HCT116 (cell line): ENCODE measurements at regions not wholly inside any gene's neighbourhood (a gene's known extent, or its start where the extent isn't known, plus 50 kb on each side); places are given as distances from the start of the nearest gene placed in this dataset.

Experiments
- ATAC-seq: fragments of 200-7000 bp; cut with Tn5 transposase; 2 replicates; pipeline ENCODE4 v1.9.1; 2020; ENCODE audit warnings: mild to moderate bottlenecking, moderate library complexity
- BruUV-seq: library from RNA; stranded (reverse); fragments of 400-500 nt; replicated peaks from 2 replicates; lab custom pipeline; 2021; lab: Mats Ljungman, UMichigan
- CTCF ChIA-PET: fragments of 300-600 bp; sonication (Branson Sonifier 250); formaldehyde crosslinking; loops from one replicate; lab custom pipeline; 2021; ENCODE audit warnings: antibody characterized with exemption; lab: Charles Lee
- POLR2A ChIA-PET: fragments of 300-600, 350-600 bp; sonication (Branson Sonifier 250); formaldehyde crosslinking; loops from one replicate; lab custom pipeline; 2021; ENCODE audit warnings: antibody characterized with exemption; lab: Charles Lee
- RAD21 ChIA-PET, 2 experiments: fragments of 300-600 bp; sonication (Branson Sonifier 250); formaldehyde crosslinking; loops; one replicate each; lab custom pipeline; 2023; ENCODE audit warnings: low total read pairs in 2 of 2; ENCODE audit not compliant: uncharacterized antibody in 2 of 2, unreplicated experiment in 2 of 2, low non-redundant PET in 1 of 2; lab: Charles Lee
- DNase-seq: peaks from one replicate; pipeline ENCODE4 v3.0.0-alpha.2; 2010; ENCODE audit warnings: low read depth, low spot score
- H2AFZ ChIP-seq: fragments of 200-600 bp; shearing (Covaris generic), sonication (generic); 2 replicates; pipeline ENCODE4 v1.6.1; 2017; ENCODE audit warnings: low read depth, mixed run types, mixed read lengths, antibody characterized with exemption, low read length; ENCODE audit not compliant: poor library complexity, severe bottlenecking
- H3K27ac ChIP-seq: 2 replicates; pipeline ENCODE4 v1.5.1; 2012; ENCODE audit warnings: low read depth, low read length
- H3K27me3 ChIP-seq: fragments of 200-600 bp; sonication (generic); 2 replicates; pipeline ENCODE4 v1.6.1; 2016; ENCODE audit warnings: mixed run types, low read length, mixed read lengths; ENCODE audit not compliant: insufficient read depth
- H3K36me3 ChIP-seq, 2 experiments: fragments of 200-500 bp in 1 of 2; fragments of 200-600 bp in 1 of 2; sonication (Bioruptor generic) in 1 of 2; sonication (generic) in 1 of 2; 2 replicates each; pipeline versions ENCODE4 v1.5.1 to v1.6.1; 2014 to 2016; ENCODE audit warnings: low read length in 2 of 2, inconsistent platforms in 1 of 2, mixed read lengths in 1 of 2, mixed run types in 1 of 2; ENCODE audit not compliant: insufficient read depth in 2 of 2, control insufficient read depth in 1 of 2
- H3K4me1 ChIP-seq, 2 experiments: fragments of 200-600 bp in 1 of 2; sonication (generic) in 1 of 2; 2 replicates each; pipeline versions ENCODE4 v1.5.1 to v1.6.1; 2012 to 2017; ENCODE audit warnings: low read length in 2 of 2, inconsistent platforms in 1 of 2, mild to moderate bottlenecking in 1 of 2, mixed read lengths in 1 of 2, mixed run types in 1 of 2, moderate library complexity in 1 of 2; ENCODE audit not compliant: insufficient read depth in 2 of 2, control insufficient read depth in 1 of 2
- H3K4me2 ChIP-seq: fragments of 200-600 bp; sonication (generic); 2 replicates; pipeline ENCODE4 v1.6.1; 2017; ENCODE audit warnings: mixed run types, low read length, mixed read lengths
- H3K4me3 ChIP-seq, 2 experiments: fragments of 200-600 bp in 1 of 2; sonication (generic) in 1 of 2; replicated peaks in 1 of 2; 2 replicates each; pipeline ENCODE4 v1.5.1; 2011 to 2016; ENCODE audit warnings: low read length in 2 of 2, control low read depth in 1 of 2, low read depth in 1 of 2, mild to moderate bottlenecking in 1 of 2, mixed read lengths in 1 of 2, mixed run types in 1 of 2
- H3K79me2 ChIP-seq: fragments of 200-600 bp; sonication (generic); 2 replicates; pipeline ENCODE4 v1.6.1; 2017; ENCODE audit warnings: mild to moderate bottlenecking, mixed run types, low read length, moderate library complexity, mixed read lengths; ENCODE audit not compliant: insufficient read depth
- H3K9ac ChIP-seq: fragments of 200-600 bp; sonication (generic); 2 replicates; pipeline ENCODE4 v1.6.1; 2016; ENCODE audit warnings: low read length, mixed read lengths
- H3K9me2 ChIP-seq: fragments of 200-600 bp; sonication (generic), shearing (Covaris generic); 2 replicates; pipeline ENCODE4 v1.6.1; 2017; ENCODE audit warnings: mixed run types, mild to moderate bottlenecking, moderate library complexity; ENCODE audit not compliant: insufficient read depth
- H3K9me3 ChIP-seq, 2 experiments: fragments of 200-500 bp in 1 of 2; fragments of 200-600 bp in 1 of 2; sonication (Bioruptor generic) in 1 of 2; sonication (generic) in 1 of 2; 2 replicates each; pipeline ENCODE4 v1.6.1; 2014 to 2017; ENCODE audit warnings: low read length in 2 of 2, mixed read lengths in 2 of 2, inconsistent platforms in 1 of 2, low read depth in 1 of 2, mild to moderate bottlenecking in 1 of 2, mixed run types in 1 of 2, moderate library complexity in 1 of 2; ENCODE audit not compliant: control insufficient read depth in 1 of 2, insufficient read depth in 1 of 2
- H4K20me1 ChIP-seq: fragments of 200-600 bp; sonication (generic), shearing (Covaris generic); 2 replicates; pipeline ENCODE4 v1.6.1; 2017; ENCODE audit warnings: mixed run types, mild to moderate bottlenecking, moderate library complexity; ENCODE audit not compliant: insufficient read depth
- CBX3 ChIP-seq: IDR thresholded peaks from 2 replicates; pipeline ENCODE4 v1.6.1; 2012; ENCODE audit warnings: low read depth
- CEBPB ChIP-seq: IDR thresholded peaks from 2 replicates; pipeline ENCODE4 v1.6.1; 2012; ENCODE audit warnings: low read depth
- ELF1 ChIP-seq: IDR thresholded peaks from 2 replicates; pipeline ENCODE4 v1.6.1; 2012; ENCODE audit warnings: low read depth, borderline replicate concordance
- EZH2 ChIP-seq: fragments of 200-600 bp; sonication (generic); IDR thresholded peaks from 2 replicates; pipeline ENCODE4 v1.6.1; 2017; ENCODE audit warnings: antibody characterized with exemption, mixed run types
- EZH2phosphoT487 ChIP-seq: fragments of 200-600 bp; IDR thresholded peaks from 2 replicates; pipeline ENCODE4 v1.6.1; 2018; ENCODE audit warnings: antibody characterized with exemption, borderline replicate concordance
- FOSL1 ChIP-seq: IDR thresholded peaks from 2 replicates; pipeline ENCODE4 v1.6.1; 2012; ENCODE audit warnings: low read depth
- JUND ChIP-seq: IDR thresholded peaks from 2 replicates; pipeline ENCODE4 v1.6.1; 2012
- POLR2A ChIP-seq: IDR thresholded peaks from 2 replicates; pipeline ENCODE4 v1.7.0; 2011; ENCODE audit warnings: borderline replicate concordance; ENCODE audit not compliant: insufficient read depth, insufficient read length; ENCODE audit errors: extremely low read depth
- POLR2AphosphoS5 ChIP-seq: IDR thresholded peaks from 2 replicates; pipeline ENCODE4 v1.6.1; 2011; ENCODE audit warnings: mild to moderate bottlenecking, low read depth, low read length, moderate library complexity
- RAD21 ChIP-seq: IDR thresholded peaks from 2 replicates; pipeline ENCODE4 v1.6.1; 2012; ENCODE audit warnings: low read depth, mild to moderate bottlenecking
- SIN3A ChIP-seq: IDR thresholded peaks from 2 replicates; pipeline ENCODE4 v1.6.1; 2012; ENCODE audit warnings: low read depth
- SP1 ChIP-seq: IDR thresholded peaks from 2 replicates; pipeline ENCODE4 v1.6.1; 2012; ENCODE audit warnings: low read depth
- SRF ChIP-seq: IDR thresholded peaks from 2 replicates; pipeline ENCODE4 v1.6.1; 2012; ENCODE audit warnings: low read depth
- TCF7L2 ChIP-seq: IDR thresholded peaks from 2 replicates; pipeline ENCODE4 v1.7.0; 2011; ENCODE audit warnings: borderline replicate concordance, inconsistent platforms; ENCODE audit not compliant: insufficient read depth, insufficient read length; ENCODE audit errors: extremely low read depth
- YY1 ChIP-seq: IDR thresholded peaks from 2 replicates; pipeline ENCODE4 v1.6.1; 2011; ENCODE audit warnings: low read length, low read depth, moderate library complexity, mild to moderate bottlenecking; ENCODE audit not compliant: insufficient replicate concordance; ENCODE audit errors: extremely low read depth
- ZFX ChIP-seq: fragments of 450-650 bp; IDR thresholded peaks from 2 replicates; pipeline ENCODE4 v1.6.1; 2017
- ZNF274 ChIP-seq: fragments of 200-500 bp; sonication (Bioruptor generic); IDR thresholded peaks from 2 replicates; pipeline ENCODE4 v1.6.1; 2014; ENCODE audit warnings: mild to moderate bottlenecking, low read depth, low read length, inconsistent platforms
- intact Hi-C: fragments of 100-400 bp; cut with micrococcal nuclease; formaldehyde crosslinking; loops from 2 replicates; pipeline ENCODE4 v1.10.0; 2022
- TF ChIP-seq, protein P1 (sequence below): IDR thresholded peaks from 2 replicates; pipeline ENCODE4 v1.6.1; 2011; ENCODE audit warnings: mild to moderate bottlenecking, low read length, moderate library complexity; ENCODE audit not compliant: insufficient replicate concordance; ENCODE audit errors: extremely low read depth
- TF ChIP-seq, protein P2 (sequence below): IDR thresholded peaks from 2 replicates; pipeline ENCODE4 v1.6.1; 2012; ENCODE audit warnings: low read depth

GRCh38 chr21:24545807-24546361, 1061.4 kb downstream of the MRPL39 start:
- Histone ChIP-seq H3K9me2 (no peaks in the 10 kb centered on the region), H3K36me3 (no peaks in the 10 kb centered on the region), H3K27ac (no peak overlapping the region), H3K9ac (no peak overlapping the region), H3K4me2 (no peak overlapping the region), H3K79me2 (no peaks in the 10 kb centered on the region), H3K27me3 (no peaks in the 10 kb centered on the region), H4K20me1 (no peaks in the 10 kb centered on the region), H3K9me3 (peaks cover 22 to 23% of the 10 kb centered on the region in 2 experiments; a peak in 3 of 4 replicates), H2AFZ (no peak overlapping the region), H3K4me3 (no peak overlapping the region), H3K4me1 (no peaks in the 10 kb centered on the region)
- ATAC-seq (no peak), DNase-seq (no peak)
- POLR2A ChIA-PET: no interaction called here
- TF ChIP-seq, protein P1, sequence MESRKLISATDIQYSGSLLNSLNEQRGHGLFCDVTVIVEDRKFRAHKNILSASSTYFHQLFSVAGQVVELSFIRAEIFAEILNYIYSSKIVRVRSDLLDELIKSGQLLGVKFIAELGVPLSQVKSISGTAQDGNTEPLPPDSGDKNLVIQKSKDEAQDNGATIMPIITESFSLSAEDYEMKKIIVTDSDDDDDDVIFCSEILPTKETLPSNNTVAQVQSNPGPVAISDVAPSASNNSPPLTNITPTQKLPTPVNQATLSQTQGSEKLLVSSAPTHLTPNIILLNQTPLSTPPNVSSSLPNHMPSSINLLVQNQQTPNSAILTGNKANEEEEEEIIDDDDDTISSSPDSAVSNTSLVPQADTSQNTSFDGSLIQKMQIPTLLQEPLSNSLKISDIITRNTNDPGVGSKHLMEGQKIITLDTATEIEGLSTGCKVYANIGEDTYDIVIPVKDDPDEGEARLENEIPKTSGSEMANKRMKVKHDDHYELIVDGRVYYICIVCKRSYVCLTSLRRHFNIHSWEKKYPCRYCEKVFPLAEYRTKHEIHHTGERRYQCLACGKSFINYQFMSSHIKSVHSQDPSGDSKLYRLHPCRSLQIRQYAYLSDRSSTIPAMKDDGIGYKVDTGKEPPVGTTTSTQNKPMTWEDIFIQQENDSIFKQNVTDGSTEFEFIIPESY: no peak
- TF ChIP-seq, protein P2, sequence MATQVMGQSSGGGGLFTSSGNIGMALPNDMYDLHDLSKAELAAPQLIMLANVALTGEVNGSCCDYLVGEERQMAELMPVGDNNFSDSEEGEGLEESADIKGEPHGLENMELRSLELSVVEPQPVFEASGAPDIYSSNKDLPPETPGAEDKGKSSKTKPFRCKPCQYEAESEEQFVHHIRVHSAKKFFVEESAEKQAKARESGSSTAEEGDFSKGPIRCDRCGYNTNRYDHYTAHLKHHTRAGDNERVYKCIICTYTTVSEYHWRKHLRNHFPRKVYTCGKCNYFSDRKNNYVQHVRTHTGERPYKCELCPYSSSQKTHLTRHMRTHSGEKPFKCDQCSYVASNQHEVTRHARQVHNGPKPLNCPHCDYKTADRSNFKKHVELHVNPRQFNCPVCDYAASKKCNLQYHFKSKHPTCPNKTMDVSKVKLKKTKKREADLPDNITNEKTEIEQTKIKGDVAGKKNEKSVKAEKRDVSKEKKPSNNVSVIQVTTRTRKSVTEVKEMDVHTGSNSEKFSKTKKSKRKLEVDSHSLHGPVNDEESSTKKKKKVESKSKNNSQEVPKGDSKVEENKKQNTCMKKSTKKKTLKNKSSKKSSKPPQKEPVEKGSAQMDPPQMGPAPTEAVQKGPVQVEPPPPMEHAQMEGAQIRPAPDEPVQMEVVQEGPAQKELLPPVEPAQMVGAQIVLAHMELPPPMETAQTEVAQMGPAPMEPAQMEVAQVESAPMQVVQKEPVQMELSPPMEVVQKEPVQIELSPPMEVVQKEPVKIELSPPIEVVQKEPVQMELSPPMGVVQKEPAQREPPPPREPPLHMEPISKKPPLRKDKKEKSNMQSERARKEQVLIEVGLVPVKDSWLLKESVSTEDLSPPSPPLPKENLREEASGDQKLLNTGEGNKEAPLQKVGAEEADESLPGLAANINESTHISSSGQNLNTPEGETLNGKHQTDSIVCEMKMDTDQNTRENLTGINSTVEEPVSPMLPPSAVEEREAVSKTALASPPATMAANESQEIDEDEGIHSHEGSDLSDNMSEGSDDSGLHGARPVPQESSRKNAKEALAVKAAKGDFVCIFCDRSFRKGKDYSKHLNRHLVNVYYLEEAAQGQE: no peak
- TF ChIP-seq JUND (no peak), SRF (no peak), FOSL1 (no peak), POLR2A (no peak), SIN3A (no peak), ELF1 (no peak), EZH2 (no peak), TCF7L2 (no peak), EZH2phosphoT487 (no peak), CEBPB (no peak), CBX3 (no peak), RAD21 (no peak), ZNF274 (no peak), YY1 (no peak), SP1 (no peak), POLR2AphosphoS5 (no peak), ZFX (no peak)
- CTCF ChIA-PET: no interaction called here
- BruUV-seq: no TSS peak
- intact Hi-C loops: no loop called here
- RAD21 ChIA-PET: no interaction called here
